LNCaP clone FGC (cell line): ENCODE measurements at regions not wholly inside any gene's neighbourhood (a gene's known extent, or its start where the extent isn't known, plus 50 kb on each side); places are given as distances from the start of the nearest gene placed in this dataset.

Experiments
- DNase-seq: peaks from one replicate; pipeline ENCODE4 v3.0.0-alpha.2; 2011; ENCODE audit warnings: low read depth
- H3K4me3 ChIP-seq: 2 replicates; pipeline ENCODE4 v1.5.1; 2011; ENCODE audit warnings: mild to moderate bottlenecking, low read depth, low read length, control low read depth
- CTCF ChIP-seq: IDR thresholded peaks from 2 replicates; pipeline ENCODE4 v1.5.1; 2012; ENCODE audit warnings: mild to moderate bottlenecking; ENCODE audit not compliant: control insufficient read depth, insufficient read depth; ENCODE audit errors: extremely low read depth

GRCh38 chr5:89120719-89121118, 237.7 kb upstream of the MEF2C start:
- no peak for DNase-seq
- H3K4me3 ChIP-seq: no peak overlapping the region
- TF ChIP-seq CTCF: no peak

GRCh38 chr5:89117124-89117644, 234.2 kb upstream of the MEF2C start:
- DNase-seq: no peak
- no peak for TF ChIP-seq CTCF
- no peak overlapping the region for H3K4me3 ChIP-seq

- H3K4me3 ChIP-seq: no peak overlapping the region
- DNase-seq: no peak
- TF ChIP-seq CTCF: no peak
Observed at GRCh38 chr5:89110916-89111646, 228.1 kb upstream of the MEF2C start.

GRCh38 chr5:89106480-89106879, 223.5 kb upstream of the MEF2C start:
- DNase-seq: no peak
- H3K4me3 ChIP-seq: no peak overlapping the region
- TF ChIP-seq CTCF: no peak

- H3K4me3 ChIP-seq: no peak overlapping the region
- no peak for DNase-seq
- no peak for TF ChIP-seq CTCF
Observed at GRCh38 chr5:89105836-89106235, 222.9 kb upstream of the MEF2C start.

- TF ChIP-seq CTCF: no peak
- no peak for DNase-seq
Observed at GRCh38 chr5:89105171-89105695, 222.2 kb upstream of the MEF2C start.

GRCh38 chr5:89098199-89098756, 215.3 kb upstream of the MEF2C start:
- TF ChIP-seq CTCF: no peak
- no peak overlapping the region for H3K4me3 ChIP-seq
- DNase-seq: no peak

More at GRCh38 chr5:89105171-89105695, 222.2 kb upstream of the MEF2C start:
- H3K4me3 ChIP-seq: no peak overlapping the region
